ENCODE measurements at regions not wholly inside any gene's neighbourhood (a gene's known extent, or its start where the extent isn't known, plus 50 kb on each side); places are given as distances from the start of the nearest gene placed in this dataset.

DNA sequence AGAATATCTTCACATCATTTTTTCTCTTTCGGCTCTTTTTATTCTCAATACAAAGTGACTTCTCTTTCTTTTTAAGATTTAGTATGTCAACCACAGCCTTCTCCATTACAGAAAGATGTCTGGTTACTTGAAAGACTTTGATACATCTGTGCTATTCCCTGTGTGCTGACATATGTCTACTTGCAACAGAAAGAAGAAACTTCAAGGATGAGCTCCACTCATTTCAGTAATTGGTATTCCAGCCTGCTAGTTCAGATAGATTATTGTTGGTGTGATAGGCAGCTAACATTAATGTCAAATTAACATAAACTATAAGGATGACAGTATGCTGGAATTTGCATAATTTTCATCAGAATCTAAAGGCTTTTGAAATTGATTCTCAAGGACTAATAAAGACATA, 948.7 kb downstream of the PCDH18 start:
- TF ChIP-seq, protein P1, sequence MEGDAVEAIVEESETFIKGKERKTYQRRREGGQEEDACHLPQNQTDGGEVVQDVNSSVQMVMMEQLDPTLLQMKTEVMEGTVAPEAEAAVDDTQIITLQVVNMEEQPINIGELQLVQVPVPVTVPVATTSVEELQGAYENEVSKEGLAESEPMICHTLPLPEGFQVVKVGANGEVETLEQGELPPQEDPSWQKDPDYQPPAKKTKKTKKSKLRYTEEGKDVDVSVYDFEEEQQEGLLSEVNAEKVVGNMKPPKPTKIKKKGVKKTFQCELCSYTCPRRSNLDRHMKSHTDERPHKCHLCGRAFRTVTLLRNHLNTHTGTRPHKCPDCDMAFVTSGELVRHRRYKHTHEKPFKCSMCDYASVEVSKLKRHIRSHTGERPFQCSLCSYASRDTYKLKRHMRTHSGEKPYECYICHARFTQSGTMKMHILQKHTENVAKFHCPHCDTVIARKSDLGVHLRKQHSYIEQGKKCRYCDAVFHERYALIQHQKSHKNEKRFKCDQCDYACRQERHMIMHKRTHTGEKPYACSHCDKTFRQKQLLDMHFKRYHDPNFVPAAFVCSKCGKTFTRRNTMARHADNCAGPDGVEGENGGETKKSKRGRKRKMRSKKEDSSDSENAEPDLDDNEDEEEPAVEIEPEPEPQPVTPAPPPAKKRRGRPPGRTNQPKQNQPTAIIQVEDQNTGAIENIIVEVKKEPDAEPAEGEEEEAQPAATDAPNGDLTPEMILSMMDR (IDR thresholded peaks at IDR 0.05): no peak
- no peak for TF ChIP-seq POLR2A (IDR thresholded peaks at IDR 0.05)

Data from vagina (tissue), 2 donors.